ENCODE measurements at regions not wholly inside any gene's neighbourhood (a gene's known extent, or its start where the extent isn't known, plus 50 kb on each side); places are given as distances from the start of the nearest gene placed in this dataset.

DNA sequence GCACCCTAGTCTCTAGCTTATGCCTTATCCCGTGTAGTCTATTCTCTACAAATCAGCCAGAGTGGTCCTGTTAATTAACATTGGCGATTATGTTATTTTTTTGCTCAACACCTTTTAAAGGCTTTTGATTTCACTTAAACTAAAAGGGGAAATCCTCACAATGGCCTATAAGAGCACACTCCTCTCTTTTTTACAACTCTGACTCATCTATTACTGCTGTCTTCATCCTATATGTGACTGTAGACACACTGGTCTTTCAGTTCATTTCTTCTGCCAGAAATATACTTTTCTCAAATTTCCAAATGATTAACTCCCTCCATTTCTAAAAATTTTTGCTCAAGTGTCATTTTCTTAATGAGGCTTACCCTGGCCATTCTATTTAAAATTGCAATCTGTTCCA, 143.4 kb downstream of the NSUN3 start:
- TF ChIP-seq, protein P1, sequence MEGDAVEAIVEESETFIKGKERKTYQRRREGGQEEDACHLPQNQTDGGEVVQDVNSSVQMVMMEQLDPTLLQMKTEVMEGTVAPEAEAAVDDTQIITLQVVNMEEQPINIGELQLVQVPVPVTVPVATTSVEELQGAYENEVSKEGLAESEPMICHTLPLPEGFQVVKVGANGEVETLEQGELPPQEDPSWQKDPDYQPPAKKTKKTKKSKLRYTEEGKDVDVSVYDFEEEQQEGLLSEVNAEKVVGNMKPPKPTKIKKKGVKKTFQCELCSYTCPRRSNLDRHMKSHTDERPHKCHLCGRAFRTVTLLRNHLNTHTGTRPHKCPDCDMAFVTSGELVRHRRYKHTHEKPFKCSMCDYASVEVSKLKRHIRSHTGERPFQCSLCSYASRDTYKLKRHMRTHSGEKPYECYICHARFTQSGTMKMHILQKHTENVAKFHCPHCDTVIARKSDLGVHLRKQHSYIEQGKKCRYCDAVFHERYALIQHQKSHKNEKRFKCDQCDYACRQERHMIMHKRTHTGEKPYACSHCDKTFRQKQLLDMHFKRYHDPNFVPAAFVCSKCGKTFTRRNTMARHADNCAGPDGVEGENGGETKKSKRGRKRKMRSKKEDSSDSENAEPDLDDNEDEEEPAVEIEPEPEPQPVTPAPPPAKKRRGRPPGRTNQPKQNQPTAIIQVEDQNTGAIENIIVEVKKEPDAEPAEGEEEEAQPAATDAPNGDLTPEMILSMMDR (IDR thresholded peaks at IDR 0.05; ENCODE audit: insufficient read depth, low read length, poor library complexity, severe bottlenecking), result no peak
- DNase-seq (ENCODE audit: low read depth), result no peak
- no peaks in the 10 kb centered on the region for H3K27me3 ChIP-seq (ENCODE audit: control insufficient read depth, insufficient read depth, low read length)
- no peaks in the 10 kb centered on the region for H3K36me3 ChIP-seq (ENCODE audit: control insufficient read depth, insufficient read depth, low read length)
- H3K4me3 ChIP-seq (ENCODE audit: low read depth, low read length), result no peak overlapping the region

DNA sequence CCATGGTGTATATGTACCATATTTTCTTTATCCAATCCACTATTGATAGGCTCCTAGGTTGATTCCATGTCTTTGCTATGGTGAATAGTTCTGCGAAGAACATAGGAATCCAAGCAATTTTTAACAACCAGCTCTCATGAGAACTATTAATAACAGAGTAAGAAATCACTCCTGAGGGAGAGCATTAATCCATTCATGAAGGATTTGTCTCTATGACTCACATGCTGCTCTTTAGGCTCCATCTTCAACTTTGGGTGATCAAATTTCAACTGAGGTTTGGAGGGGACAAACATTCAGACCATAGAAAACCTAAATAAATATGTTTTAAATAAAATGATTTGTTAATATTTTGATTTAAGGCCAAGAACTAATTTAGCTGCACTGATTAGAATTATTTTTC, 147.4 kb downstream of the NSUN3 start:
- Histone ChIP-seq H3K27me3 (ENCODE audit: control insufficient read depth, insufficient read depth, low read length) (no peaks in the 10 kb centered on the region), H3K4me3 (ENCODE audit: low read depth, low read length) (no peak overlapping the region), H3K36me3 (ENCODE audit: control insufficient read depth, insufficient read depth, low read length) (no peaks in the 10 kb centered on the region)
- TF ChIP-seq, protein P1 (IDR thresholded peaks at IDR 0.05; ENCODE audit: insufficient read depth, low read length, poor library complexity, severe bottlenecking), result no peak
- no peak for DNase-seq (ENCODE audit: low read depth)

DNA sequence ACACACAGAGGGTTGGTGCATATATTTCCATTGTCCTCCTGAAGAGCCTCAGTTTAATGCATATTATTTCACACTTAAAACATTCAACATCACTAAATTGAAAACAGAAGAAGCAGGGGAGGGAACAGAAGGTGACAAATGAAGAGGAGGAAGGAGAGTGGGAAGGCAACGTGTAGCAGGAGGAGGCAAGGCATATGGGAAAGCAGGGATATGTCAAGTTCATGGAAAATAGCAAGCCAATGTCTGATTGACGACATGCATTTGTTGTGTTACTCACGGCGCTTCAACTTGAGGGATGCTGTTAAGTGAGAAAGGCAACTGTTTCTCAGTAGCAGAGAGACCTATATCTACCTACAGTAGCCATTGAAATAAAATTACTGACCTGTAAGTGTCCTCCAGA, 154.5 kb downstream of the NSUN3 start:
- no peaks in the 10 kb centered on the region for H3K27me3 ChIP-seq (ENCODE audit: control insufficient read depth, insufficient read depth, low read length)
- DNase-seq (ENCODE audit: low read depth), result no peak
- TF ChIP-seq, protein P1 (IDR thresholded peaks at IDR 0.05; ENCODE audit: insufficient read depth, low read length, poor library complexity, severe bottlenecking), result no peak
- H3K36me3 ChIP-seq (ENCODE audit: control insufficient read depth, insufficient read depth, low read length), result no peaks in the 10 kb centered on the region
- no peak overlapping the region for H3K4me3 ChIP-seq (ENCODE audit: low read depth, low read length)

DNA sequence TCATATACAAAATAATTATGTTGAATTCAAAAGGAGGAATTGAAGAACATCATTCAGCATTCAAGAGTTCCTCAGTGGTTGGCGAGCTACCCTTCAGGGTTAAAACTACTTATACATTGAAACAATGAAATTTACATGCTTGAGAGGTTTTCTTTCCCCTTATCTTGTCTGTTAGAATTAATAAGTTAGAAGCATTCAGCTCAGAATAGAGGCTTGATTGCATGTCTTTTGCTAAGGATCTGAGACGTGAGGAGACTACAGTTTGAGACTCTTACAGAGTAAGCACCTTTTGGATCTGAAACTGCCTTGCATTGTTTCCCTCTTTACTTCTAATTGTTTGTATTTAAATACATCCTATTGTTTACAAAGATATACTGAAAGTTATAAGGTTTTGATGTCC, 157.6 kb downstream of the NSUN3 start:
- Histone ChIP-seq H3K27me3 (ENCODE audit: control insufficient read depth, insufficient read depth, low read length) (no peaks in the 10 kb centered on the region), H3K36me3 (ENCODE audit: control insufficient read depth, insufficient read depth, low read length) (no peaks in the 10 kb centered on the region), H3K4me3 (ENCODE audit: low read depth, low read length) (no peak overlapping the region)
- DNase-seq (ENCODE audit: low read depth), result no peak
- TF ChIP-seq, protein P1 (IDR thresholded peaks at IDR 0.05; ENCODE audit: insufficient read depth, low read length, poor library complexity, severe bottlenecking), result no peak

DNA sequence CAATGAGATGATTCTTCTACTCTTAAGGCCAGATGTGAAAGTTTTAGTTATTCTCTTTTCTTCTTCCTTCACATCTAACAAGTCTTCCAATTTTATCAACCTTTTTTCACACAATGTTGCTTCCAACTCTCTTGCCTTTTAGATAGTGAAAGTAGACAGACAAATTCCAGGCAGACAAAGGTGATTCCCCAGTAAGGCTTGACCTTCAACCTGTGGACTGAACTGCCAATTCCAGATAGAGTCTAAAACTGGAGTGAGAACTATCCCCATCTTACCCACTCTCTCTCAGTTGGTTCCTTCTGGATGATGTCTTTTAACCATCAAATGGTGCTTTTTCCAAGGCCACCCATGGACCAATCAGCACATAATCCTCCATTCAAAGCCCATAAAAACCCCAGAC, 159.0 kb downstream of the NSUN3 start:
- no peak for DNase-seq (ENCODE audit: low read depth)
- Histone ChIP-seq H3K27me3 (ENCODE audit: control insufficient read depth, insufficient read depth, low read length) (no peaks in the 10 kb centered on the region), H3K4me3 (ENCODE audit: low read depth, low read length) (no peak overlapping the region), H3K36me3 (ENCODE audit: control insufficient read depth, insufficient read depth, low read length) (no peaks in the 10 kb centered on the region)
- TF ChIP-seq, protein P1 (IDR thresholded peaks at IDR 0.05; ENCODE audit: insufficient read depth, low read length, poor library complexity, severe bottlenecking), result no peak

DNA sequence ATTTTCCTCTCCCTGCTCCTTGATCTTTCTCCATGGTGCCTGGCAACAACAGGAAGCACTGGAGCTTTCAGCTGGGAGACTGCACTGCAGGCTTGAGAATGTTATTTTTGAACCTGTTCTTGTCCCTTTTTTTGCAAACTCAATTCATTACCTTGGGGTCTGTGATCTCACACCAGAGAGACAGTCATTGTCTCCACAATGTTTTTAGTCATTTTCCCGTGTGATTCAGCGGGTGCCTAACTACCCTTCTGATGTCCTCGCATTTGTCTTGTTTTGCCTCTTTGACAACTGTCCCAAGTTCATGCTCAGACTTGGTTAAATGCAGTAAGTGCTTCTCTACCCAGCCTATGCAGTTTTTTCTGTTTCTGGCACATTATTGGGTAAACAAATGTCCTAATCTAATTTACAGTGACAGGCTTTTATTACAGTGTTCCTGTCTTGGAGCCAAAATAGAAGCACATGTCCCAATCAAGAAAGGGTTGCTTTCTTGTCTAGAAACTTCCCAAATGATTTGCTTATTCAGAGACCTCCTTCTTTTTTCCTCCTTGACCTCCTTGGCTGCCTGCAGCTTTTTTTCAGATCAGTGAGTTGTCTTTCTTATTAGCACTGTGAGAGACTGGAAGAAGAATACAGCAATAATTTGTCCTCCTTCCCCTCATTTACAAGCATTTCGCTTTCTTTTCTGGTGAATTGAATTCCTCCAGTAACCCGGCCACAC, 162.4 kb downstream of the NSUN3 start:
- H3K36me3 ChIP-seq (ENCODE audit: control insufficient read depth, insufficient read depth, low read length), result no peaks in the 10 kb centered on the region
- DNase-seq (ENCODE audit: low read depth), result peak; percentile 9
- TF ChIP-seq, protein P1 (IDR thresholded peaks at IDR 0.05; ENCODE audit: insufficient read depth, low read length, poor library complexity, severe bottlenecking), result no peak
- H3K27me3 ChIP-seq (ENCODE audit: control insufficient read depth, insufficient read depth, low read length), result no peaks in the 10 kb centered on the region
- H3K4me3 ChIP-seq (ENCODE audit: low read depth, low read length), result no peak overlapping the region

Data from kidney epithelial cell (primary cell).